GM06990 (cell line): ENCODE measurements at regions not wholly inside any gene's neighbourhood (a gene's known extent, or its start where the extent isn't known, plus 50 kb on each side); places are given as distances from the start of the nearest gene placed in this dataset.

Experiments used
- DNase-seq: peaks from one replicate; pipeline ENCODE4 v3.0.0-alpha.2; 2011; ENCODE audit not compliant: insufficient read length; ENCODE audit errors: extremely low read depth
- H3K27me3 ChIP-seq: replicated peaks from 2 replicates; pipeline ENCODE4 v1.6.0; 2011; ENCODE audit warnings: low read length; ENCODE audit not compliant: control insufficient read depth, insufficient read depth
- H3K36me3 ChIP-seq: 2 replicates; pipeline ENCODE4 v1.5.1; 2011; ENCODE audit warnings: low read length; ENCODE audit not compliant: control insufficient read depth, insufficient read depth
- H3K4me3 ChIP-seq: replicated peaks from 2 replicates; pipeline ENCODE4 v1.5.1; 2011; ENCODE audit warnings: low read depth, mild to moderate bottlenecking, control low read depth, low read length
- TF ChIP-seq, protein P1 (sequence below): IDR thresholded peaks from 2 replicates; pipeline ENCODE4 v1.5.1; 2011; ENCODE audit warnings: low read length, control low read depth, mild to moderate bottlenecking, inconsistent platforms; ENCODE audit not compliant: insufficient read depth, poor library complexity, severe bottlenecking

DNA sequence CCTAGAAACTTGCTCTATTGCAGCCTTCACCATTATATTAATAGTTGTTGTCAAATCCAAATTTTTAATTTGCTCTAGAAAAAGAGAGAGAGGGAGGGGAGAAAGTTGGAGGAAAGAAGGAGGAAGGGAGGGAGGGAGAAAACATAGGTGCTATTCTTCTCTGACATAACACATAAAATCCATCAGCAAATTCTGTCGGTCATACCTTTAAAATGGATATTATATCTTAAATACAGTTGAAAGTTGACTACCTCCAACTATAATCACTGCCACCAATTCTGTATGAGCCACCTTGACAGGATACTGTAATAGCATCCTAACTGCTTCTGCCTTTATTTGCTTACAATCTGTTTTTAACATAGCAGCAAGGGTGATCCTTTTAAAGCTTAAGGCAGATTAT is 314.7 kb upstream of the ALCAM start:
- Histone ChIP-seq H3K4me3 (no peak overlapping the region), H3K36me3 (no peaks in the 10 kb centered on the region), H3K27me3 (no peaks in the 10 kb centered on the region)
- no peak for DNase-seq
- TF ChIP-seq, protein P1, sequence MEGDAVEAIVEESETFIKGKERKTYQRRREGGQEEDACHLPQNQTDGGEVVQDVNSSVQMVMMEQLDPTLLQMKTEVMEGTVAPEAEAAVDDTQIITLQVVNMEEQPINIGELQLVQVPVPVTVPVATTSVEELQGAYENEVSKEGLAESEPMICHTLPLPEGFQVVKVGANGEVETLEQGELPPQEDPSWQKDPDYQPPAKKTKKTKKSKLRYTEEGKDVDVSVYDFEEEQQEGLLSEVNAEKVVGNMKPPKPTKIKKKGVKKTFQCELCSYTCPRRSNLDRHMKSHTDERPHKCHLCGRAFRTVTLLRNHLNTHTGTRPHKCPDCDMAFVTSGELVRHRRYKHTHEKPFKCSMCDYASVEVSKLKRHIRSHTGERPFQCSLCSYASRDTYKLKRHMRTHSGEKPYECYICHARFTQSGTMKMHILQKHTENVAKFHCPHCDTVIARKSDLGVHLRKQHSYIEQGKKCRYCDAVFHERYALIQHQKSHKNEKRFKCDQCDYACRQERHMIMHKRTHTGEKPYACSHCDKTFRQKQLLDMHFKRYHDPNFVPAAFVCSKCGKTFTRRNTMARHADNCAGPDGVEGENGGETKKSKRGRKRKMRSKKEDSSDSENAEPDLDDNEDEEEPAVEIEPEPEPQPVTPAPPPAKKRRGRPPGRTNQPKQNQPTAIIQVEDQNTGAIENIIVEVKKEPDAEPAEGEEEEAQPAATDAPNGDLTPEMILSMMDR, result no peak

DNA sequence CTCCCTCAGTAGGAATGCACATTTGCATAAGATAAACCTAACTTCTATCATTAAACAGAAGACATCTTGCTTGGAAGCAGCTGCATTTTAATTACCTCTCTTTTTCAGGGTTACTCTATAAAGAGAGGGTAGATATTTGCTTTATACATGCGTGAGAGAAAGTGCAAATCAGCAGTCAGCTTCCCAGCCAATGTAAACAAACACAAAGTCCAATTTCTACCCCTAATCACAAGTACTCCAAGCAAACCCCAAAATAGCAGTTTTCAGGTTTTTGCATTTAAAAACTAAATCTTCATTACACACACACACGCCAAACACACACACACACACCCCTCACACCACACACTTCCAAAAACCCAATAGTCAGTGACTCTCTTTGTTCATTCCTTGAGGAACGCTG is 303.9 kb upstream of the ALCAM start:
- H3K27me3 ChIP-seq, result no peaks in the 10 kb centered on the region
- TF ChIP-seq, protein P1, result no peak
- no peaks in the 10 kb centered on the region for H3K36me3 ChIP-seq
- no peak overlapping the region for H3K4me3 ChIP-seq
- DNase-seq, result no peak

DNA sequence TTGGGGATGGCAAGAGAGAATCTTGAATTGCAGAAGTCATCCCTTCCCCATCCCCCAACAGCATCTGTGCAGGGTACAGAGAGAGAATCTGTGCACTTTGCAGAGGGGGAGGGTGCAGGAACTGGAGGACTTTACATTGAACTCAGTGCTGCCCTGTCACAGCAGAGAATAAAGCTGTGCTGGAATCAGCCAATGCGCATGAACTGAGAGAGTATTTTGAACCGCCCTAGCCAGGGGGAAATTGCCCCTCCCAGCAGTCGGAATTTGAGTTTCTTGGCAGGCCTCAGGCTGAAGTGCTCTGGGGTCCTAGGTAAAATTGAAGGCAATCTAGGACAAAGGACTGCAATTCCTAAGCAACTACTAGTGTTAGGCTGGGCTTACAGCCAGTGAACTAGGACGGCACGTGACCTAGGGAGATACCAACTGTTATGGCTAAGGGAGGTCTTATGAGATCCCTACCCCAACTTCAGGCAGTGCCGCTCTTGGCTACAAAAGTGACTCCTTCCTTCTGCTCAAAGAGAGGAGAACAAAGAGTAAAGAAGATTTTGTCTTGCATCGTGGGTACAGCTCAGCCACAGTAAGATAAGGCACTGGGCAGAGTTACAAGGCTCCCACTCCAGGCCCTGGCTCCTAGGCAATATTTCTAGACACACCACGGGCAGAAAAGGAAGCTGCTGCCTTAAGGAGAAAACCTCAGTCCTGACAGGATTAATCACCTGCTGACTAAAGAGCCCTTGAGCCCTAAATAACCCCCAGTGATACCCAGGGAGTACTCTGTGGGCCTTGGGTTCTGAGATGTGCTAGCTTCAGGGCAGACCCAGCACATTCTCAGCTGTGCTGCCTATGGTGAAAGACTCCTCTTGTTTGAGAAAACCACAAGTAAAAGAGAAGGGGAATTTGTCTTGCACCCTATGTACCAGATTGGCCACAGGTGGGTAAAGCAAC is 300.5 kb upstream of the ALCAM start:
- Histone ChIP-seq H3K27me3 (no peaks in the 10 kb centered on the region), H3K36me3 (no peaks in the 10 kb centered on the region), H3K4me3 (no peak overlapping the region)
- DNase-seq, result no peak
- TF ChIP-seq, protein P1, result no peak

DNA sequence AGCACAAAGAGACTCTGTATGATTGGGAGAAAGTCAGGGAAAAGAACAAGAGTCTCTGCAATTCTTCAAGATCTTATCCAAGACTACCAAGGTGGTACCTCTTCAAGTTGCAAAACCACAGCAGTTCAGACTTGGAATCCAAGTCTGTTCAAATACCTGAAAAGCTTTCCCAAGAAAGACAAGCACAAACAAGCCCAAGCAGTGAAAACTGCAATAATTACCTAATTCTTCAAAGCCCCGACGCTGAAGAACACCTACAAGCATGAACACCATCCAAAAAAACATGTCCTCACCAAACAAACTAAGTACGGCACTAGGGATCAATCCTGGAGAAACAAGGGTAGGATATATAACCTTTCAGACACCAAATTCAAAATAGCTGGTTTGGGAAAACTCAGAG is 299.3 kb upstream of the ALCAM start:
- DNase-seq, result no peak
- TF ChIP-seq, protein P1, result no peak
- Histone ChIP-seq H3K36me3 (no peaks in the 10 kb centered on the region), H3K4me3 (no peak overlapping the region), H3K27me3 (no peaks in the 10 kb centered on the region)

DNA sequence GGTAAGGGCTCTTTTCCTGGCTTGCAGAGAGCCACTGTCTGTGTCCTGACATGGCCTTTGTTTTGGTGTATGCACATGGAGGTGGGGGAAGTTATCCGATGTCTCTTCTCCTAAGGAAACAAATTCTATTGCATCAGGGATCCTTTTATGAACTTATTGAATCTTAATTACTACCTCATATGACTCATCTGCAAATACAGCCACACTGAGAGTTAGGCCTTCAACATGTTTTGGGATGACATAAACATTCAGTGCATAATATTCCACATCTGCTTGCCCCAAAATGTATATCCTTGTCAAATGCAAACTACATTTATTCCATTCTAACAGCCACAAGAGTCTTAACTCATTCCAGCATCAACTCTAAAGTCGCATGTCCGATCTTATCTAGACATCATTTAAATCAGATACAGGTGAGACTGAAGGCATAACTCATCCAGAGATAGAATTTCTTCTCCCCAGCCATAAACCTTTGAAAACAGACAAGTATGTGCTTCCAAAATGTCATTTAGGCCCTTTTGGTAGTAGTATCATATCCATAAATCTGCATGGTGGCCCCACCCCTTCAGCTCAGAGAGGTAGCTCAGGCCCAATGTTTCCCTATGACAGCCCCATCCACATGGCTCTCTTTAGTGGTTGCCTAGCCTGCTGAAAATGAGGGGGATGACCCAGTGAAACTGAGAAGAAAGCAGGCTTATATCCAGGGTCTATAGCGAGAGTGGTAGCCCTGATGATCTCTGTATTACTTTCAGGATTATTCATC is 289.5 kb upstream of the ALCAM start:
- H3K4me3 ChIP-seq, result no peak overlapping the region
- H3K27me3 ChIP-seq, result no peaks in the 10 kb centered on the region
- TF ChIP-seq, protein P1, result no peak
- H3K36me3 ChIP-seq, result no peaks in the 10 kb centered on the region
- DNase-seq, result no peak
